ENCODE measurements at regions not wholly inside any gene's neighbourhood (a gene's known extent, or its start where the extent isn't known, plus 50 kb on each side); places are given as distances from the start of the nearest gene placed in this dataset.

- DNase-seq (ENCODE audit: low read depth) = no peak
- no peak for TF ChIP-seq CTCF (conservative IDR thresholded peaks at IDR 0.05; ENCODE audit: low read depth, low read length)
- no peak overlapping the region for H3K4me3 ChIP-seq (ENCODE audit: low read length)
These were observed 967.2 kb downstream of the IGSF11 start for GRCh38 chr3:118067439-118067838.

GRCh38 chr3:118075873-118076272, 958.8 kb downstream of the IGSF11 start:
- no peak for TF ChIP-seq CTCF (conservative IDR thresholded peaks at IDR 0.05; ENCODE audit: low read depth, low read length)
- no peak overlapping the region for H3K4me3 ChIP-seq (ENCODE audit: low read length)
- DNase-seq (ENCODE audit: low read depth) = no peak

- no peak for DNase-seq (ENCODE audit: low read depth)
- H3K4me3 ChIP-seq (ENCODE audit: low read length) = no peak overlapping the region
- TF ChIP-seq CTCF (conservative IDR thresholded peaks at IDR 0.05; ENCODE audit: low read depth, low read length) = no peak
These were observed 957.3 kb downstream of the IGSF11 start for GRCh38 chr3:118077332-118077731.

GRCh38 chr3:118080889-118081288, 953.8 kb downstream of the IGSF11 start:
- no peak for DNase-seq (ENCODE audit: low read depth)
- TF ChIP-seq CTCF (conservative IDR thresholded peaks at IDR 0.05; ENCODE audit: low read depth, low read length) = no peak
- H3K4me3 ChIP-seq (ENCODE audit: low read length) = no peak overlapping the region

- H3K4me3 ChIP-seq (ENCODE audit: low read length) = no peak overlapping the region
- no peak for DNase-seq (ENCODE audit: low read depth)
- TF ChIP-seq CTCF (conservative IDR thresholded peaks at IDR 0.05; ENCODE audit: low read depth, low read length) = no peak
These were observed 946.0 kb downstream of the IGSF11 start for GRCh38 chr3:118088696-118089095.

- H3K4me3 ChIP-seq (ENCODE audit: low read length) = no peak overlapping the region
- DNase-seq (ENCODE audit: low read depth) = no peak
- no peak for TF ChIP-seq CTCF (conservative IDR thresholded peaks at IDR 0.05; ENCODE audit: low read depth, low read length)
These were observed 945.1 kb downstream of the IGSF11 start for GRCh38 chr3:118089563-118089962.

GRCh38 chr3:118097226-118097625, 937.4 kb downstream of the IGSF11 start:
- no peak for TF ChIP-seq CTCF (conservative IDR thresholded peaks at IDR 0.05; ENCODE audit: low read depth, low read length)
- no peak overlapping the region for H3K4me3 ChIP-seq (ENCODE audit: low read length)
- no peak for DNase-seq (ENCODE audit: low read depth)
